ENCODE measurements at regions not wholly inside any gene's neighbourhood (a gene's known extent, or its start where the extent isn't known, plus 50 kb on each side); places are given as distances from the start of the nearest gene placed in this dataset.

DNA sequence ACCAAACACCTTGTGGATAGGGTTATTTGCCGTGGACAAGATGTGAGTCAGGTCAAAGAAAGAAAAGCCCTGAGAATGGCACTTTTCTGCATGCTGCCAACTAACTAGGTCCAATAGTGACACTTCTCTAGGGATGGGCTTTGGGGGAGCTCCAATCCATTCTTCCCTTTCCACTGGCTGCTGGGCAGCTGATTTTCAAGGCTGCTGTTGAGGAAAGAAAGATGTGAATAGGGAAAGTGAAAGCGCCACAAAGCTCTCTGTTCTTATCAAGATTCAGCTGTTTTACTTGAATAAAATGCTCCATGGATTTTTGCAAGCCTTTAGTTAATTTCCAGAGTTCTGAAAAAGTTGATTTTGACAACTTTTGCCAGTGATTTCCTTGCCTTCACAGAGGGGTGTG, 244.2 kb upstream of the F9 start:
- Histone ChIP-seq H3K79me2 (no peaks in the 10 kb centered on the region), H4K20me1 (ENCODE audit: insufficient read depth, poor library complexity, severe bottlenecking) (no peaks in the 10 kb centered on the region), H3K9me2 (replicated peaks; ENCODE audit: insufficient read depth) (no peaks in the 10 kb centered on the region), H3K9me3 (ENCODE audit: low read depth) (no peaks in the 10 kb centered on the region), H3K27ac (peak overlapping the region; percentile 3), H3K27me3 (no peaks in the 10 kb centered on the region), H2AFZ (no peak overlapping the region), H3K4me1 (ENCODE audit: insufficient read depth) (no peaks in the 10 kb centered on the region), H3K4me3 (no peak overlapping the region), H3K4me2 (no peak overlapping the region), H3K36me3 (replicated peaks; ENCODE audit: insufficient read depth, low read depth) (no peaks in the 10 kb centered on the region)
- DNase-seq (ENCODE audit: low spot score) = no peak
- TF ChIP-seq EZH2phosphoT487 (IDR thresholded peaks at IDR 0.05; ENCODE audit: low read depth, severe bottlenecking, unreplicated experiment) = no peak
- no peak for TF ChIP-seq EZH2 (IDR thresholded peaks at IDR 0.05; ENCODE audit: borderline replicate concordance)
- TF ChIP-seq, protein P1, sequence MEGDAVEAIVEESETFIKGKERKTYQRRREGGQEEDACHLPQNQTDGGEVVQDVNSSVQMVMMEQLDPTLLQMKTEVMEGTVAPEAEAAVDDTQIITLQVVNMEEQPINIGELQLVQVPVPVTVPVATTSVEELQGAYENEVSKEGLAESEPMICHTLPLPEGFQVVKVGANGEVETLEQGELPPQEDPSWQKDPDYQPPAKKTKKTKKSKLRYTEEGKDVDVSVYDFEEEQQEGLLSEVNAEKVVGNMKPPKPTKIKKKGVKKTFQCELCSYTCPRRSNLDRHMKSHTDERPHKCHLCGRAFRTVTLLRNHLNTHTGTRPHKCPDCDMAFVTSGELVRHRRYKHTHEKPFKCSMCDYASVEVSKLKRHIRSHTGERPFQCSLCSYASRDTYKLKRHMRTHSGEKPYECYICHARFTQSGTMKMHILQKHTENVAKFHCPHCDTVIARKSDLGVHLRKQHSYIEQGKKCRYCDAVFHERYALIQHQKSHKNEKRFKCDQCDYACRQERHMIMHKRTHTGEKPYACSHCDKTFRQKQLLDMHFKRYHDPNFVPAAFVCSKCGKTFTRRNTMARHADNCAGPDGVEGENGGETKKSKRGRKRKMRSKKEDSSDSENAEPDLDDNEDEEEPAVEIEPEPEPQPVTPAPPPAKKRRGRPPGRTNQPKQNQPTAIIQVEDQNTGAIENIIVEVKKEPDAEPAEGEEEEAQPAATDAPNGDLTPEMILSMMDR (IDR thresholded peaks at IDR 0.05; ENCODE audit: poor library complexity) = no peak
- WGBS (ENCODE audit: low lambda C conversion rate, missing lambda C conversion rate) = 74% methylated on average over 2 of the region's 2 CpGs

DNA sequence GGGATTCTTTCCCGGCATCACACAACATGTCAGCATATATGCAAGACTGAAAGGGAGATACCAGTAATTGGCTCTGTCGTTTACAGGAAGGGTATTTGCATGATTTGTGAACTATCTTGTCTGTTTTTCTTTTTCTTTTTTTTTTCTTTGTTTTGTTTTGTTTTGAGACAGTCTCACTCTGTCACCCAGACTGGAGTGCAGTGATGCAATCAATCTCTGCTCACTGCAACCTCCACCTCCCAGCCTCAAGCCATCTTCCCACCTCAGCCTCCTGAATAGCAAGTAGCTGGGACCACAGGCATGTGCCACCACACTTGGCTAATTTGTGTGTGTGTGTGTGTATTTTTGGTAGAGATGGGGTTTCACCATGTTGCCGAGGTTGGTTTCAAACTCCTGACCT, 262.7 kb upstream of the F9 start:
- Histone ChIP-seq H3K27ac (no peak overlapping the region), H3K4me1 (ENCODE audit: insufficient read depth) (no peaks in the 10 kb centered on the region), H3K4me2 (no peak overlapping the region), H4K20me1 (ENCODE audit: insufficient read depth, poor library complexity, severe bottlenecking) (no peaks in the 10 kb centered on the region), H3K4me3 (no peak overlapping the region), H3K27me3 (no peaks in the 10 kb centered on the region), H3K9me2 (replicated peaks; ENCODE audit: insufficient read depth) (no peaks in the 10 kb centered on the region), H3K9me3 (ENCODE audit: low read depth) (no peaks in the 10 kb centered on the region), H3K36me3 (replicated peaks; ENCODE audit: insufficient read depth, low read depth) (no peaks in the 10 kb centered on the region), H2AFZ (no peak overlapping the region), H3K79me2 (no peaks in the 10 kb centered on the region)
- 81% methylated on average over 3 of the region's 3 CpGs for WGBS (ENCODE audit: low lambda C conversion rate, missing lambda C conversion rate)
- no peak for DNase-seq (ENCODE audit: low spot score)
- TF ChIP-seq EZH2phosphoT487 (IDR thresholded peaks at IDR 0.05; ENCODE audit: low read depth, severe bottlenecking, unreplicated experiment) (no peak), EZH2 (IDR thresholded peaks at IDR 0.05; ENCODE audit: borderline replicate concordance) (no peak)
- TF ChIP-seq, protein P1 (IDR thresholded peaks at IDR 0.05; ENCODE audit: poor library complexity) = no peak

DNA sequence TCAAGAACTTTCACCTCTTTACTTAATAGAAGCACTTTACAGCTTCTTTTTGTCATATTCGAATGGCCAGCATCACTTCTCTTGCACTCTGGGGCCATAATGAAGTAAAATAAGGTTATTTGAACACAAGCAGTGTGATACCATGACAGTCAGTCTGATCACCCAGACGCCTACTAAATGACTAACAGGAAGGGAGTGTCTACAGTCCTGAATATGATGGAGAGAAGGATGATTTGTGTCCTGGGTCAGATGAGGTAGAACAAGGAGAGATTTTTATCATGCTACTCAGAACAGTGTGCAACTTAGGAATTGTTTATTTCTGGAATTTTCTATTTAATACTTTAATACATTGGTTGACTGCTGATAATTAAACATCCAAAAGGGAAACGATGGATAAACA, 284.2 kb upstream of the F9 start:
- TF ChIP-seq EZH2phosphoT487 (IDR thresholded peaks at IDR 0.05; ENCODE audit: low read depth, severe bottlenecking, unreplicated experiment) (no peak), EZH2 (IDR thresholded peaks at IDR 0.05; ENCODE audit: borderline replicate concordance) (no peak)
- TF ChIP-seq, protein P1 (IDR thresholded peaks at IDR 0.05; ENCODE audit: poor library complexity) = no peak
- no peak overlapping the region for H3K4me3 ChIP-seq
- H3K79me2 ChIP-seq = no peaks in the 10 kb centered on the region
- H2AFZ ChIP-seq = no peak overlapping the region
- no peak overlapping the region for H3K4me2 ChIP-seq
- no peaks in the 10 kb centered on the region for H3K36me3 ChIP-seq (replicated peaks; ENCODE audit: insufficient read depth, low read depth)
- H3K27me3 ChIP-seq = no peaks in the 10 kb centered on the region
- DNase-seq (ENCODE audit: low spot score) = no peak
- no peaks in the 10 kb centered on the region for H3K4me1 ChIP-seq (ENCODE audit: insufficient read depth)
- 67% methylated on average over 3 of the region's 3 CpGs for WGBS (ENCODE audit: low lambda C conversion rate, missing lambda C conversion rate)
- no peaks in the 10 kb centered on the region for H3K9me3 ChIP-seq (ENCODE audit: low read depth)
- no peaks in the 10 kb centered on the region for H3K9me2 ChIP-seq (replicated peaks; ENCODE audit: insufficient read depth)
- no peak overlapping the region for H3K27ac ChIP-seq
- H4K20me1 ChIP-seq (ENCODE audit: insufficient read depth, poor library complexity, severe bottlenecking) = no peaks in the 10 kb centered on the region

DNA sequence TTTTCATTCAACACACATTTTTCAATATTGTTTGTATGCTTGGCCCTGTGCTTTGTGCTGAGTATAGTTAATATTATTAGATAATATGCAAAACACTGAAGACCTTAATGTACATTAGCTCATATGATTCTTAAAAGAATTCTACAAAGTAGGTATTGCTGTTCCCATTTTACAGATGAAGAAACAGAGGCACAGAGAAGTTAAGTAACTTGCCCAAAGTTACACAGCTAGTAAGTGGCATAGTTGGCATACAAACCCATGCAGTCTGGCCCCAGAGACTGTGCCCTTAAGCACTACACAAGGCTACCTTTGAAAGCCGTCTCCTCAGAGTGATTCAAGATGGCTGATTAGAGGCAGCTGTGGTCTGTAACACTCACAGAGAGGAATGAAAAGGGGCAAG, 293.4 kb upstream of the F9 start:
- no peak for DNase-seq (ENCODE audit: low spot score)
- no peak overlapping the region for H3K4me3 ChIP-seq
- no peak overlapping the region for H3K4me2 ChIP-seq
- no peaks in the 10 kb centered on the region for H3K4me1 ChIP-seq (ENCODE audit: insufficient read depth)
- no peaks in the 10 kb centered on the region for H3K27me3 ChIP-seq
- WGBS (ENCODE audit: low lambda C conversion rate, missing lambda C conversion rate) = 65% methylated on average over 1 of the region's 1 CpG
- no peak overlapping the region for H2AFZ ChIP-seq
- H3K36me3 ChIP-seq (replicated peaks; ENCODE audit: insufficient read depth, low read depth) = no peaks in the 10 kb centered on the region
- TF ChIP-seq EZH2 (IDR thresholded peaks at IDR 0.05; ENCODE audit: borderline replicate concordance) (no peak), EZH2phosphoT487 (IDR thresholded peaks at IDR 0.05; ENCODE audit: low read depth, severe bottlenecking, unreplicated experiment) (no peak)
- TF ChIP-seq, protein P1 (IDR thresholded peaks at IDR 0.05; ENCODE audit: poor library complexity) = no peak
- H3K27ac ChIP-seq = no peak overlapping the region
- H3K9me2 ChIP-seq (replicated peaks; ENCODE audit: insufficient read depth) = no peaks in the 10 kb centered on the region
- no peaks in the 10 kb centered on the region for H3K79me2 ChIP-seq
- no peaks in the 10 kb centered on the region for H3K9me3 ChIP-seq (ENCODE audit: low read depth)
- no peaks in the 10 kb centered on the region for H4K20me1 ChIP-seq (ENCODE audit: insufficient read depth, poor library complexity, severe bottlenecking)
